Trophoblast cell (in vitro differentiated cells and primary cell): ENCODE measurements at regions not wholly inside any gene's neighbourhood (a gene's known extent, or its start where the extent isn't known, plus 50 kb on each side); places are given as distances from the start of the nearest gene placed in this dataset.

Source experiments
- DNase-seq, 2 donors: peaks; one replicate each; pipeline ENCODE4 v3.0.0-alpha.2; 2016
- H2AFZ ChIP-seq: 2 replicates; pipeline ENCODE4 v1.6.1; 2013; ENCODE audit warnings: low read length, moderate library complexity, mild to moderate bottlenecking; ENCODE audit not compliant: insufficient read depth, poor library complexity
- H2AK5ac ChIP-seq: 2 replicates; pipeline ENCODE4 v1.6.1; 2013; ENCODE audit warnings: mild to moderate bottlenecking, low read length
- H2BK120ac ChIP-seq: 2 replicates; pipeline ENCODE4 v1.6.1; 2013; ENCODE audit warnings: low read length, mild to moderate bottlenecking, moderate library complexity; ENCODE audit not compliant: insufficient read depth, poor library complexity
- H2BK12ac ChIP-seq: 2 replicates; pipeline ENCODE4 v1.6.1; 2013; ENCODE audit warnings: mild to moderate bottlenecking, low read length, moderate library complexity
- H2BK5ac ChIP-seq: 2 replicates; pipeline ENCODE4 v1.6.1; 2013; ENCODE audit warnings: low read length, low read depth, moderate library complexity, mild to moderate bottlenecking; ENCODE audit not compliant: poor library complexity
- H3K14ac ChIP-seq: 2 replicates; pipeline ENCODE4 v1.6.1; 2013; ENCODE audit warnings: mild to moderate bottlenecking, low read length
- H3K18ac ChIP-seq: 2 replicates; pipeline ENCODE4 v1.6.1; 2013; ENCODE audit warnings: mild to moderate bottlenecking, low read length
- H3K23ac ChIP-seq: 2 replicates; pipeline ENCODE4 v1.6.1; 2013; ENCODE audit warnings: low read length
- H3K27ac ChIP-seq: 2 replicates; pipeline ENCODE4 v1.5.1; 2013; ENCODE audit warnings: low read depth, mild to moderate bottlenecking, inconsistent platforms, low read length, moderate library complexity
- H3K27me3 ChIP-seq: 2 replicates; pipeline ENCODE4 v1.6.1; 2013; ENCODE audit warnings: inconsistent platforms, mild to moderate bottlenecking, low read length, moderate library complexity; ENCODE audit not compliant: insufficient read depth
- H3K36me3 ChIP-seq, 2 experiments: 1 replicate in 1 of 2; 2 replicates in 1 of 2; pipeline ENCODE4 v1.6.1; 2013; ENCODE audit warnings: low read length in 2 of 2, mild to moderate bottlenecking in 2 of 2, moderate library complexity in 1 of 2; ENCODE audit not compliant: insufficient read depth in 2 of 2, control insufficient read depth in 1 of 2
- H3K4ac ChIP-seq: 2 replicates; pipeline ENCODE4 v1.6.1; 2013; ENCODE audit warnings: low read depth, mild to moderate bottlenecking, low read length, moderate library complexity
- H3K4me1 ChIP-seq, 2 experiments: 1 replicate in 1 of 2; 2 replicates in 1 of 2; pipeline ENCODE4 v1.6.1; 2013; ENCODE audit warnings: low read length in 2 of 2, mild to moderate bottlenecking in 2 of 2, moderate library complexity in 1 of 2; ENCODE audit not compliant: insufficient read depth in 2 of 2, control insufficient read depth in 1 of 2
- H3K4me2 ChIP-seq: 2 replicates; pipeline ENCODE4 v1.6.1; 2013; ENCODE audit warnings: inconsistent platforms, mild to moderate bottlenecking, low read length, moderate library complexity
- H3K4me3 ChIP-seq: 2 replicates; pipeline ENCODE4 v1.5.1; 2013; ENCODE audit warnings: mild to moderate bottlenecking, low read depth, low read length, inconsistent platforms
- H3K79me1 ChIP-seq: one replicate; pipeline ENCODE4 v1.6.1; 2013; ENCODE audit warnings: low read length
- H3K79me2 ChIP-seq: 2 replicates; pipeline ENCODE4 v1.6.1; 2013; ENCODE audit warnings: low read length, mild to moderate bottlenecking; ENCODE audit not compliant: control insufficient read depth, insufficient read depth, poor library complexity
- H3K9ac ChIP-seq: 2 replicates; pipeline ENCODE4 v1.6.1; 2013; ENCODE audit warnings: mild to moderate bottlenecking, low read length
- H3K9me3 ChIP-seq: 2 replicates; pipeline ENCODE4 v1.6.1; 2013; ENCODE audit warnings: low read depth, mild to moderate bottlenecking, control low read depth, inconsistent platforms, low read length; ENCODE audit not compliant: insufficient read depth
- H4K12ac ChIP-seq: 2 replicates; pipeline ENCODE4 v1.6.1; 2013; ENCODE audit warnings: low read depth, mild to moderate bottlenecking, low read length, moderate library complexity
- H4K8ac ChIP-seq: 2 replicates; pipeline ENCODE4 v1.6.1; 2013; ENCODE audit warnings: low read depth, mild to moderate bottlenecking, low read length, moderate library complexity
- H4K91ac ChIP-seq: one replicate; pipeline ENCODE4 v1.6.1; 2013; ENCODE audit warnings: low read depth, mild to moderate bottlenecking, low read length, moderate library complexity
- WGBS: extraction: QIAGEN DNeasy Blood & Tissue Kit; methylation state at CpG from one replicate; pipeline ENCODE4 v1.1.7; 2013; ENCODE audit warnings: missing lambda C conversion rate; ENCODE audit not compliant: insufficient read length, insufficient coverage; ENCODE audit errors: extremely low coverage; 5-methylcytosine and 5-hydroxymethylcytosine counted together

DNA sequence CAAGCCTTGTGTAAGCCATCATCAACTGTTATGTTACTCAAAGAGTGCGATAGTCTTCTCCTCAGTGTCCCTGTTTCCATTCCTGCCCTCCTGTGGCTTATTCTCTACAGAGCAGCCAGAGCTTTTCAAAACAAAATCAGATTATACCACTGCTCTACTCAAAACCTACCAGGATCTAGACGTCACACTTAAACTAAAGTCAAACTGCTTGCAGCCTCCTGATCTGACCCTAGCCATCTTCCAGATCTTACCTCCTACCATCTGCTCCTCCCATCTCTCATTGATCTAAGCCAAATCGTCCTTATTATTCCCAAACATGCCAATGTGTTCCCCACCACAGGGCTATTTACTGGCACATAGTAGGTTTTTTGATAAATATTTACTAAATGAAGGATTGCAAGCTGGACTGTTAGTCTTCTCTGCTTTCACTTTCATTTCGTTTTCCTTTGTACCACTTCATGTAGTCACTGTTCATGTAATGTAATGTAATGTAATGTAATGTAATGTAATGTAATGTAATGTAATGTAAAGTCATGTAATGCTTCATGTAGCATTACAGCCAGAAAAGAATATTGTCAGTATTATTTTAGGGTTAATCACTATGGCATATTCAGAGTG lies 116.1 kb downstream of the GPR37 start:
- no peak overlapping the region for H3K4me2 ChIP-seq
- no peaks in the 10 kb centered on the region for H3K36me3 ChIP-seq
- no peak overlapping the region for H2AK5ac ChIP-seq
- no peak overlapping the region for H3K9ac ChIP-seq
- no peak overlapping the region for H2AFZ ChIP-seq
- H3K4ac ChIP-seq, result no peak overlapping the region
- no peak overlapping the region for H2BK120ac ChIP-seq
- H3K23ac ChIP-seq, result no peak overlapping the region
- H3K79me1 ChIP-seq, result no peaks in the 10 kb centered on the region
- no peaks in the 10 kb centered on the region for H3K4me1 ChIP-seq
- no peak overlapping the region for H4K8ac ChIP-seq
- no peak overlapping the region for H3K27ac ChIP-seq
- H3K9me3 ChIP-seq, result no peaks in the 10 kb centered on the region
- H2BK5ac ChIP-seq, result no peak overlapping the region
- no peaks in the 10 kb centered on the region for H3K79me2 ChIP-seq
- no peak for DNase-seq
- no peak overlapping the region for H4K12ac ChIP-seq
- no peak overlapping the region for H3K4me3 ChIP-seq
- no peak overlapping the region for H2BK12ac ChIP-seq
- no peaks in the 10 kb centered on the region for H3K27me3 ChIP-seq
- no peak overlapping the region for H4K91ac ChIP-seq
- no CpG with 5 or more reads among the region's 4 CpGs for WGBS
- H3K14ac ChIP-seq, result no peak overlapping the region
- no peak overlapping the region for H3K18ac ChIP-seq

DNA sequence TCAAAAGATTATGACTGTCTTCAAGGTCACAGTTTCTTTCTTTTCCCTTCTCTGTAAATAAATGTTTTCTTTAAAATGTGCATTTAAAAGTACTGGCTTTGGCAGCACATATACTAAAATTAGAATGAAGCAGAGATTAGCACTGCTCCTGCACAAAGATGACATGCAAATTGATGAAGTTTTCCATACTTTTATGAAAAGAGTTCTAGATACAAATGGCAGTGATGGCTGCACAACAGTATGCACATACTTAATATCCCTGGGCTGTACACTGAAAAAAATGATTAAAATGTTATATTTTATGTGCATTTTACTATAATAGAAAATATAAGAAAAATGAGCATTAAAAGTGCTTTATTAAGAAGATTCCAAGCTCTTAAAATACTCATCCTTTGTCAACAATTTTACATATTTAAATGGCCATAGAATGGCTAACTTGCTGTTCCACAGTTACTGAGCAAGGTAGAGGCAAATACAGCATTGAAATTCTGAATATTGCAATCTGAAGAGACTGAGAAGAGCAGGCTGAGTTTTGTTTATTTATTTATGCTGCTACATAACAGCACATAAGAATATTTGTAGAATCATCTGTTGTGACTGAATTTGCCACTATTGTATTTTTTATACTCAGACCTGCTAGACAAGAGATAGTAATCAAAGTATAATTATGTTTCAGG lies 117.8 kb downstream of the GPR37 start:
- no peak overlapping the region for H3K4ac ChIP-seq
- no peak overlapping the region for H3K4me3 ChIP-seq
- no peak overlapping the region for H2BK120ac ChIP-seq
- H4K12ac ChIP-seq, result no peak overlapping the region
- no peak overlapping the region for H3K18ac ChIP-seq
- H3K79me1 ChIP-seq, result no peaks in the 10 kb centered on the region
- no peaks in the 10 kb centered on the region for H3K4me1 ChIP-seq
- no peak overlapping the region for H3K14ac ChIP-seq
- no peaks in the 10 kb centered on the region for H3K36me3 ChIP-seq
- H3K27ac ChIP-seq, result no peak overlapping the region
- no peaks in the 10 kb centered on the region for H3K79me2 ChIP-seq
- no peak overlapping the region for H3K4me2 ChIP-seq
- no peaks in the 10 kb centered on the region for H3K9me3 ChIP-seq
- no peak overlapping the region for H4K8ac ChIP-seq
- H2AFZ ChIP-seq, result no peak overlapping the region
- H2BK12ac ChIP-seq, result no peak overlapping the region
- no peak overlapping the region for H2AK5ac ChIP-seq
- no peak for DNase-seq
- H4K91ac ChIP-seq, result no peak overlapping the region
- H3K23ac ChIP-seq, result no peak overlapping the region
- H3K27me3 ChIP-seq, result no peaks in the 10 kb centered on the region
- H3K9ac ChIP-seq, result no peak overlapping the region
- no peak overlapping the region for H2BK5ac ChIP-seq

GRCh38 chr7:124645704-124646103 lies 119.9 kb downstream of the GPR37 start:
- Histone ChIP-seq H2AK5ac (no peak overlapping the region), H3K79me1 (no peaks in the 10 kb centered on the region), H3K9me3 (no peaks in the 10 kb centered on the region), H2BK12ac (no peak overlapping the region), H3K27ac (no peak overlapping the region), H3K18ac (no peak overlapping the region), H4K91ac (no peak overlapping the region), H3K23ac (no peak overlapping the region), H3K79me2 (no peaks in the 10 kb centered on the region), H3K27me3 (no peaks in the 10 kb centered on the region), H3K4me3 (no peak overlapping the region), H3K9ac (no peak overlapping the region), H3K4ac (no peak overlapping the region), H3K4me2 (no peak overlapping the region), H3K14ac (no peak overlapping the region), H2BK5ac (no peak overlapping the region), H3K36me3 (no peaks in the 10 kb centered on the region), H2AFZ (no peak overlapping the region), H4K12ac (no peak overlapping the region), H4K8ac (no peak overlapping the region), H2BK120ac (no peak overlapping the region), H3K4me1 (no peaks in the 10 kb centered on the region)
- DNase-seq, result no peak
- no CpG with 5 or more reads among the region's 5 CpGs for WGBS

- Histone ChIP-seq H3K9me3 (no peaks in the 10 kb centered on the region), H3K27me3 (no peaks in the 10 kb centered on the region), H3K4ac (no peak overlapping the region), H2BK120ac (no peak overlapping the region), H3K4me3 (no peak overlapping the region), H2AK5ac (no peak overlapping the region), H3K27ac (no peak overlapping the region), H3K9ac (no peak overlapping the region), H3K23ac (no peak overlapping the region), H4K91ac (no peak overlapping the region), H3K79me2 (no peaks in the 10 kb centered on the region), H4K8ac (no peak overlapping the region), H3K18ac (no peak overlapping the region), H3K36me3 (no peaks in the 10 kb centered on the region), H4K12ac (no peak overlapping the region), H3K79me1 (no peaks in the 10 kb centered on the region), H2AFZ (no peak overlapping the region), H3K14ac (no peak overlapping the region), H2BK12ac (no peak overlapping the region), H3K4me1 (no peaks in the 10 kb centered on the region), H2BK5ac (no peak overlapping the region), H3K4me2 (no peak overlapping the region)
- DNase-seq, result no peak
Observed at GRCh38 chr7:124643311-124643811, 122.2 kb downstream of the GPR37 start.
